GM12891 (cell line): ENCODE measurements at regions not wholly inside any gene's neighbourhood (a gene's known extent, or its start where the extent isn't known, plus 50 kb on each side); places are given as distances from the start of the nearest gene placed in this dataset.

Experiments
- POLR2AphosphoS5 ChIP-seq: IDR thresholded peaks from 2 replicates; pipeline ENCODE4 v1.6.1; 2011; ENCODE audit warnings: low read depth, low read length, control low read depth
- POU2F2 ChIP-seq: IDR thresholded peaks from 2 replicates; pipeline ENCODE4 v1.6.1; 2011; ENCODE audit warnings: low read depth, mild to moderate bottlenecking, control low read depth, low read length, moderate library complexity

DNA sequence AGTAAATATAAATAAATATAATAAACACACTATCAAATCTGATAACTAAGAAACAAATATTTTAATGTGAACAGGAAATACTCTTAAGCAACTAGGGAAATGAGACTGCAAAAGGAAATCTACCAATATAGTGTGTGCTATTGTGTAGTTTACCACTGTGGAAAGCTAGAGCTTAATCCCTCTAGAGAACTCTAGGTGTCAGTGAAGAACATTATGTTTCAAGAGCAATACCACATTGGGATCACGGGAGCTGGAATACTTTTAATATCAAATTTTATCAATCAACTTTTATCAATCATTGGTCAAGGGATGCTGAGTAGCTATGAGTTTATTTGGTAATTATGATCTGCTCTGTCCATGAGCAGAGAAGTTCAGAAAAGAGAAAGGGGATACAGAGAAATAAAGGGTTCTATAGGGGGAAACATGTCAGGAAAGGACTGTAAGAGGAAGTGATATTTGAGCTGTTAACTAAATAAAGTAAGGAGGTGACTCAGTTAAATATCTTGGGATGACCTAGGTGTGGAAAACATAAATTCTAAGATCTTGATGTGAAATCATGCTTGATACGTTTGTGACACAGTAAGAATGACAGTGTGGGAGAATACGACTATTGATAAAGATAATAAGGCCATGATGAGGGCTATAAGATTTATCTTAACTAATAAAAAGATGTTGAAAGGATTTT lies 762.2 kb upstream of the ALCAM start:
- TF ChIP-seq POU2F2 (no peak), POLR2AphosphoS5 (no peak)
